LNCaP clone FGC (cell line): ENCODE measurements at regions not wholly inside any gene's neighbourhood (a gene's known extent, or its start where the extent isn't known, plus 50 kb on each side); places are given as distances from the start of the nearest gene placed in this dataset.

Experiments used
- DNase-seq: peaks from one replicate; pipeline ENCODE4 v3.0.0-alpha.2; 2011; ENCODE audit warnings: low read depth
- H3K4me3 ChIP-seq: 2 replicates; pipeline ENCODE4 v1.5.1; 2011; ENCODE audit warnings: mild to moderate bottlenecking, low read depth, low read length, control low read depth
- TF ChIP-seq, protein P1 (sequence below): IDR thresholded peaks from 2 replicates; pipeline ENCODE4 v1.5.1; 2012; ENCODE audit warnings: mild to moderate bottlenecking; ENCODE audit not compliant: control insufficient read depth, insufficient read depth; ENCODE audit errors: extremely low read depth

DNA sequence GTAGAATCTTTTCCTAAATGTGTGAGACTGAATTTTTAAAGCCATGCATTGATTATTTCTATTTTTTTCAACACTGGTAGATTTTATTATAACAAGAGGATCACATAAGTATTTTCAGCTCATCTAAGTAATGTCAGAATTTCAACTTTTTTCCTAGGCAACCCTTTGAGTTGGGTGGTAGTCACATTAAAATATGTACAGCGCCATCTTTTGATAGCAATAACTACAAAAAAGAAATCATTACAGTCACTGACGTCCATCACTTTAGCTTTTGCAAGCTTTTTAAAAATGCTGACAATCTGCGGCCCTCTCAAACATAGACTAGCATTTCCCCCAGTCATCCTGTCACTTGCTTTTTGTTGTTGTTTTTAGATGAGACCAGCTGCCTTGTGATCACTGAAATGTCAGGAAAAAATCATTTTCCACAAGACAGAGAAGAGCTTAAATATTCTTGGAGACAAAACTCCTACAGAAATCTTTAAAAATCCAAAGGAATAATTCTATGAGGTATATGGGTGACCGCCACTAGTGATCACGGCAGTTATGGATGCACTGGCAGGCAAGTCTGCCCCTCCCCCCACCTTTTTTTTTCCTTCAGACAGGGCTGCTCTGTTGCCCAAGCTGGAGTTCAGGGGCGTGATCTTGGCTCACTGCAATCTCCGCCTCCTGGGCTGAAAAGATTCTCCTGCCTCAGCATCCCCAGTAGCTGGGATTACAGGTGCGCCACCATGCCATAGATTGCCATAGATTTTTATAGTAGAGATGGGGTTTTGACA is 384.0 kb upstream of the KCNMB2 start:
- H3K4me3 ChIP-seq, result no peak overlapping the region
- TF ChIP-seq, protein P1, sequence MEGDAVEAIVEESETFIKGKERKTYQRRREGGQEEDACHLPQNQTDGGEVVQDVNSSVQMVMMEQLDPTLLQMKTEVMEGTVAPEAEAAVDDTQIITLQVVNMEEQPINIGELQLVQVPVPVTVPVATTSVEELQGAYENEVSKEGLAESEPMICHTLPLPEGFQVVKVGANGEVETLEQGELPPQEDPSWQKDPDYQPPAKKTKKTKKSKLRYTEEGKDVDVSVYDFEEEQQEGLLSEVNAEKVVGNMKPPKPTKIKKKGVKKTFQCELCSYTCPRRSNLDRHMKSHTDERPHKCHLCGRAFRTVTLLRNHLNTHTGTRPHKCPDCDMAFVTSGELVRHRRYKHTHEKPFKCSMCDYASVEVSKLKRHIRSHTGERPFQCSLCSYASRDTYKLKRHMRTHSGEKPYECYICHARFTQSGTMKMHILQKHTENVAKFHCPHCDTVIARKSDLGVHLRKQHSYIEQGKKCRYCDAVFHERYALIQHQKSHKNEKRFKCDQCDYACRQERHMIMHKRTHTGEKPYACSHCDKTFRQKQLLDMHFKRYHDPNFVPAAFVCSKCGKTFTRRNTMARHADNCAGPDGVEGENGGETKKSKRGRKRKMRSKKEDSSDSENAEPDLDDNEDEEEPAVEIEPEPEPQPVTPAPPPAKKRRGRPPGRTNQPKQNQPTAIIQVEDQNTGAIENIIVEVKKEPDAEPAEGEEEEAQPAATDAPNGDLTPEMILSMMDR, result no peak
- no peak for DNase-seq

DNA sequence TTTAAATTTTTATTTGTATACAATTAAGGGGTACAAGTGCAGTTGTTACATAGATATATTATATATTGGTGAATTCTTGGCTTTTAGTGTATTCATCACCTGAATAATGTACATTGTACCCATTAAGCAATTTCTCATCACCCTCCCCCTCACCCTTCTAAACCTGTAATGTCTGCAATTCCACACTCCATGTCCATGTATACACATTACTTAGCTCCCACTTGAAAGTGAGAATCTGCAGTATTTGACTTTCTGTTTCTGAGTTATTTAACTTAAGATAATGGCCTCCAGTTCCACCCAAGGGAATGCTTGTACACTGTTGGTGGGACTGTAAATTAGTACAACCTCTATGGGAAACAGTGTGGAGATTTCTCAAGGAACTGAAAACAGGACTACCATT is 383.2 kb upstream of the KCNMB2 start:
- DNase-seq, result no peak
- no peak overlapping the region for H3K4me3 ChIP-seq
- TF ChIP-seq, protein P1, result no peak

DNA sequence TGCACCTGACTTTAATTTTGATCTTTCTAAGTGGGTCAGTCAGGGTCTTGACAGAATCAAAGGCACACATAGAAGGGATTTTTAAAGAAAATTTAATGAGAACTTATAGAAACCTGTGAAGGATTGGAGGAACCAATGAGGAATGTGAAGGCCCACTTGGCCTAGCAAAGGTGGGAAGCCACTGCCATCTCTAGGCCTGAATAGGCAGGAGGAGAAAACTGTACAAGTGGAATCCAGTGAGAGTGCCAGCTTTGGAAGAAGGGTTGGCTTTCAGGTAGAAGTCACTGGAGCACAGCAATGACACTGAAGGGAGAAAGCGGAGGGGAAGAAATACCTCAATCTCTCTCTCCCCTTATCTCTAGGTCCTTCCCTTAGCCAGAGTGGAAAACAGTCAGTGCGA is 380.7 kb upstream of the KCNMB2 start:
- TF ChIP-seq, protein P1, result no peak
- no peak for DNase-seq
- no peak overlapping the region for H3K4me3 ChIP-seq

DNA sequence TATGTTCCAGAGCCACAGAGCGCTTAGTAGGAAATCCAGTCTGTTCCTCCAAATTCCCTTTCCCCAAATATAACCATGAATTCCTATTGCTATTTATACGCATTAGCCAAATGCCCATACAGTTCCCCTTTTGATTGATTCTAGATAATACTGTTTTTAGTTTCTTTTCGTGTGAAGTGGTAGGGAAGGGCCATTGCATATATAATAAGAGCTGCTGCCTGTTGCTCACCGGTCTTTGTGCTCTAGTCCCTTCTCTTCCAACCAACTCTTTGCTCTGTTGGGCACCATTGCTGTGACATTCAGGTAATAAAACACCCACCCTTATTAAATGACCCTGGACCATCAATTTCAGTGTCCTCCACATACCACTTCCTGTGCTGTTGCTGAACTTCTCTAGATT is 379.9 kb upstream of the KCNMB2 start:
- H3K4me3 ChIP-seq, result no peak overlapping the region
- DNase-seq, result no peak
- TF ChIP-seq, protein P1, result no peak

DNA sequence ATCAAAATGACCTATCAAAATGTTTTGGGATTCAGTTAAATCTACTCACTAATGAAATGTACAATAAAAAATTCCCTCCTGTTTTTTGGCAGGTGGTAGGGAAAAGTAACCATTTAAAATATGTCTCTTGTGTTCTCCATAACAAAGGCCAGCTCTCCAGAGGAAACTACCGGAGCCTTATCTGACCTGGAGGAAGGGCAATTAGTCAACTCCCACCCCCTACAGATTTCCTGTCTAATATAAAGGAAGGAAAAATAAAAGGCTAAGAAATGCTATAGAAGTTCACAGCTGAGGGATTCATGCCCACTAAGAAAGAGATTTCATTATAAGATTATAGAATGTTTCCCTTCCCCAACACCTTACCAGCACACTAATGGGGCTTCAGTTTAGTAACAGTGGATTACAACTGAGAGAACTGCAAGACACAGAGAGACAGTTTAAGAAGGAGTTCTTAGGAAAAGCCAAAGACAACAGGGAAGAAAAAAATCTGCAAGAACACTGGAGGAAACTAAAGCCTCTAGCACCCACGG is 376.5 kb upstream of the KCNMB2 start:
- TF ChIP-seq, protein P1, result no peak
- H3K4me3 ChIP-seq, result no peak overlapping the region

DNA sequence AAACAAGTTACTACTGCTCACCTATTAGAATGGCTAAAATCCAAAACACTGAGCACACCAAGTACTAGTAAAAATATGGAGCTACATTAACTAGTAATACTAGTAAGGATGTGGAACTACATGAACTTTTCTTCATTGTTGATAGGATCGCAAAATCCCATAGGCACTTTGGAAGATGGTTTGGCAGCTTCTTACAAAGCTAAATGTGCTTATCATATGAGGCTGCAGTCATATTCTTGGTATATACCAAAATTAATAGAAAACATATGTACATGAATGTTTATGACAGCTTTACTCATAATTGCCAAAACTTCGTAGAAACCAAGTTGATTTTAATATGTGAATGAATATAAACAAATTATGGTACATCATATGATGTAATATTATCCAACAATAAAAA is 366.8 kb upstream of the KCNMB2 start:
- no peak for DNase-seq
- no peak overlapping the region for H3K4me3 ChIP-seq
- TF ChIP-seq, protein P1, result no peak

More for the DNA sequence above, 376.5 kb upstream of the KCNMB2 start:
- DNase-seq, result no peak
